ENCODE measurements at regions not wholly inside any gene's neighbourhood (a gene's known extent, or its start where the extent isn't known, plus 50 kb on each side); places are given as distances from the start of the nearest gene placed in this dataset.

DNA sequence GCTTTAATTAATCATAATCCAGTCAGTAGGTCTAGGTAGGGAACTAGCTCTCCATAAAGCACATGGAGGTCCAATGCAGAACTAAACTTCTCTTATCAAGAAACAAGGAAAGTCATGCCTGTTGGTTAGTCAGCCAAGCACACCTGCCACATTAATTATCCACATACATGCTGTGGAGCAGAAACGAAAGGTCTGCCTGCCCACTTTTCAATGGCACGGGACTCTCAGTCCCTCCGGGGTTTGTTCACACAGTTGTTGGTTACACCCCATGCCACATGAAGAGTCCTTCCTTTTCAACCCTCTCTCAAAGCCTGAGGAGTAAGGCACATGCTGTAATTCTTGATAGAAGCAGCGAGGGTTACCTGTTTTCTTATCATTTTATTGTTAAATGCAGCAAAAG is 1096.4 kb upstream of the MAP3K7 start:
- CTCF ChIA-PET (ENCODE audit: partially characterized antibody) = no interaction called here
- FAIRE-seq = no peak
- no peak overlapping the region for H2BK120ac ChIP-seq (replicated peaks; ENCODE audit: low read depth, low read length)

More for the DNA sequence above, 1096.4 kb upstream of the MAP3K7 start:
- H3K27ac ChIP-seq (ENCODE audit: low read depth, low read length) = no peak overlapping the region
- WGBS, 2 experiments (ENCODE audit: extremely low coverage in 1 of 2, insufficient coverage in 1 of 2, insufficient read length in 1 of 2, insufficient replicate concordance in 2 of 2, low coverage in 1 of 2, low lambda C conversion rate in 2 of 2, missing lambda C conversion rate in 1 of 2) = 90% methylated on average over 4 of the region's 4 CpGs; no CpG with 5 or more reads in 1 of the 2 experiments
- no peaks in the 10 kb centered on the region for H3K23me2 ChIP-seq (ENCODE audit: low read depth, low read length)
- POLR2A ChIA-PET (ENCODE audit: partially characterized antibody) = no interaction called here
- H2BK20ac ChIP-seq (ENCODE audit: low read length) = no peak overlapping the region
- no peak overlapping the region for H2BK12ac ChIP-seq (ENCODE audit: low read depth, low read length)
- H3K4me2 ChIP-seq (ENCODE audit: insufficient read depth in 1 of 2, low read depth in 2 of 2, low read length in 2 of 2) = no peak overlapping the region
- no peak overlapping the region for H3K56ac ChIP-seq (replicated peaks; ENCODE audit: insufficient read length, low read depth, low read length)
- no peak overlapping the region for H3K14ac ChIP-seq (ENCODE audit: insufficient read length)
- H3K79me2 ChIP-seq (ENCODE audit: control insufficient read depth in 1 of 2, insufficient read depth in 2 of 2, low read length in 2 of 2) = no peaks in the 10 kb centered on the region
- no peak overlapping the region for H3K23ac ChIP-seq (ENCODE audit: insufficient read length)
- H3K9me3 ChIP-seq (ENCODE audit: insufficient read depth in 2 of 2, low read depth in 1 of 2, low read length in 1 of 2) = no peaks in the 10 kb centered on the region
- no peak overlapping the region for H4K5ac ChIP-seq (ENCODE audit: insufficient read length, low read depth, low read length)
- H3K4me1 ChIP-seq (replicated peaks in 1 of 4; ENCODE audit: control insufficient read depth in 3 of 4, insufficient read depth in 4 of 4, low read length in 3 of 4) = no peaks in the 10 kb centered on the region
- H3K36me3 ChIP-seq (ENCODE audit: control insufficient read depth in 2 of 4, insufficient read depth in 4 of 4, low read length in 3 of 4) = no peaks in the 10 kb centered on the region
- no peak overlapping the region for H4K8ac ChIP-seq (ENCODE audit: extremely low read depth, insufficient read depth, low read length)
- H4K20me1 ChIP-seq (replicated peaks in 1 of 2; ENCODE audit: control insufficient read depth in 1 of 2, insufficient read depth in 2 of 2, low read length in 2 of 2) = no peaks in the 10 kb centered on the region
- H3K27me3 ChIP-seq (replicated peaks in 1 of 4; ENCODE audit: control insufficient read depth in 3 of 4, extremely low read depth in 1 of 4, insufficient read depth in 3 of 4, low read length in 3 of 4) = no peaks in the 10 kb centered on the region
- H3K79me1 ChIP-seq (ENCODE audit: low read depth, low read length) = no peaks in the 10 kb centered on the region
- H3K9ac ChIP-seq (replicated peaks in 1 of 4; ENCODE audit: extremely low read depth in 1 of 4, low read depth in 3 of 4, low read length in 3 of 4) = no peak overlapping the region
- H2BK5ac ChIP-seq (ENCODE audit: low read depth, low read length) = no peak overlapping the region
- no peak overlapping the region for H4K91ac ChIP-seq (replicated peaks; ENCODE audit: insufficient read length, low read length)
- no peak overlapping the region for H2AFZ ChIP-seq (ENCODE audit: low read length)
- no peak overlapping the region for H3K4ac ChIP-seq (replicated peaks; ENCODE audit: insufficient read length, low read depth, low read length)
- no peak for DNase-seq (ENCODE audit: low read depth in 1 of 2, low spot score in 2 of 2)
- TF ChIP-seq KDM4A (IDR thresholded peaks at IDR 0.05; ENCODE audit: low read depth, low read length, severe bottlenecking) (no peak), SIN3A (conservative IDR thresholded peaks at IDR 0.05 in 1 of 2, IDR thresholded peaks at IDR 0.05 in 1 of 2; ENCODE audit: low read depth in 1 of 2, low read length in 2 of 2) (no peak), KDM5A (IDR thresholded peaks at IDR 0.05; ENCODE audit: low read length) (no peak), BCL11A (IDR thresholded peaks at IDR 0.05; ENCODE audit: low read depth in 2 of 2, low read length in 2 of 2) (no peak), SIRT6 (IDR thresholded peaks at IDR 0.05; ENCODE audit: low read length) (no peak)
- no peak overlapping the region for H3K18ac ChIP-seq (ENCODE audit: extremely low read depth, low read length)
- H3K4me3 ChIP-seq (ENCODE audit: extremely low read depth in 1 of 4, insufficient read depth in 2 of 4, low read depth in 3 of 4, low read length in 4 of 4) = no peak overlapping the region
- no peak overlapping the region for H2AK5ac ChIP-seq (ENCODE audit: low read depth, low read length)
- no peak overlapping the region for H2BK15ac ChIP-seq (ENCODE audit: low read length)

Measured in H1 (cell line).